ENCODE measurements at regions not wholly inside any gene's neighbourhood (a gene's known extent, or its start where the extent isn't known, plus 50 kb on each side); places are given as distances from the start of the nearest gene placed in this dataset.

DNA sequence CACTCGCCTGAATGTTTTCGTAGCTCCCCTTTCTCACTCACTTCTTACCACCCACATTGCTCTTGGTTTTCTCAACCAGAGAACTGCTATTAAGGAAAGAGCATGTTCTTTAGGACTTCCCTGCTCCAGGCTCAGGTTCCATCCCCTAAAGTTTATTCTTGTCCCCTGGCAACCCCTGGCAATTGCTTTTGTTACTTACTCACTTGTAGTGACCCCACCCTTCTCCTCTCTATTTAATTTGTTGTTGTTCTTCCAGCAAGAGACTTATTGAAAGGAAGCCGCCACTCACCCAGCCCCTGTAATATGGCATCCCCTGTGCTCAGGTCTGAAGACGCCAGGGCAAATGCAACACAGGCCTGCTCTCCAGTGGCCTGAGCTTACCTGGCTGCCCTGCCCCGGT, 233.7 kb upstream of the SOX21 start:
- peaks cover 4 to 19% (median 10%) of the 10 kb centered on the region in 3 experiments; a peak in 5 of 7 replicates for H3K36me3 Mint-ChIP-seq (ENCODE audit: insufficient read depth in 1 of 3, low read depth in 3 of 3)
- no peak overlapping the region for H3K27ac ChIP-seq (ENCODE audit: insufficient read length, low read depth, low read length)
- no peak for DNase-seq
- no peak overlapping the region for H2BK20ac ChIP-seq (ENCODE audit: low read depth, low read length, poor library complexity, severe bottlenecking)
- no peak overlapping the region for H3K56ac ChIP-seq (ENCODE audit: insufficient read length, low read depth, low read length)
- H2BK5ac ChIP-seq (ENCODE audit: insufficient read length, low read length), result no peak overlapping the region
- no peaks in the 10 kb centered on the region for H3K79me1 ChIP-seq (ENCODE audit: insufficient read depth, low read depth, low read length, poor library complexity, severe bottlenecking)
- H2AK5ac ChIP-seq (ENCODE audit: insufficient read length, low read length), result no peak overlapping the region
- no peak overlapping the region for H2AFZ ChIP-seq (ENCODE audit: low read length)
- no peaks in the 10 kb centered on the region for H4K20me1 ChIP-seq (ENCODE audit: control insufficient read depth, insufficient read depth, insufficient read length)
- no peaks in the 10 kb centered on the region for H3K79me2 ChIP-seq (ENCODE audit: insufficient read depth, low read length)
- H3K4me1 ChIP-seq (ENCODE audit: insufficient read depth, low read length), result peaks cover 5% of the 10 kb centered on the region; the same call in 1 of the 2 replicates
- H3K27ac Mint-ChIP-seq, result peak overlapping the region in 2 of 3 experiments; percentile 6 to 16; a peak in 1 of 7 replicates
- H2BK12ac ChIP-seq (ENCODE audit: insufficient read length, low read depth, low read length), result no peak overlapping the region
- H3K18ac ChIP-seq (ENCODE audit: insufficient read length, low read depth, low read length), result no peak overlapping the region
- TF ChIP-seq, protein P1, sequence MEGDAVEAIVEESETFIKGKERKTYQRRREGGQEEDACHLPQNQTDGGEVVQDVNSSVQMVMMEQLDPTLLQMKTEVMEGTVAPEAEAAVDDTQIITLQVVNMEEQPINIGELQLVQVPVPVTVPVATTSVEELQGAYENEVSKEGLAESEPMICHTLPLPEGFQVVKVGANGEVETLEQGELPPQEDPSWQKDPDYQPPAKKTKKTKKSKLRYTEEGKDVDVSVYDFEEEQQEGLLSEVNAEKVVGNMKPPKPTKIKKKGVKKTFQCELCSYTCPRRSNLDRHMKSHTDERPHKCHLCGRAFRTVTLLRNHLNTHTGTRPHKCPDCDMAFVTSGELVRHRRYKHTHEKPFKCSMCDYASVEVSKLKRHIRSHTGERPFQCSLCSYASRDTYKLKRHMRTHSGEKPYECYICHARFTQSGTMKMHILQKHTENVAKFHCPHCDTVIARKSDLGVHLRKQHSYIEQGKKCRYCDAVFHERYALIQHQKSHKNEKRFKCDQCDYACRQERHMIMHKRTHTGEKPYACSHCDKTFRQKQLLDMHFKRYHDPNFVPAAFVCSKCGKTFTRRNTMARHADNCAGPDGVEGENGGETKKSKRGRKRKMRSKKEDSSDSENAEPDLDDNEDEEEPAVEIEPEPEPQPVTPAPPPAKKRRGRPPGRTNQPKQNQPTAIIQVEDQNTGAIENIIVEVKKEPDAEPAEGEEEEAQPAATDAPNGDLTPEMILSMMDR (conservative IDR thresholded peaks at IDR 0.05), result no peak
- no peak overlapping the region for H3K23ac ChIP-seq (ENCODE audit: insufficient read length, low read depth, low read length)
- H3K9me3 Mint-ChIP-seq, result peaks cover 11% of the 10 kb centered on the region in 2 experiments
- no peak overlapping the region for H3K4me3 Mint-ChIP-seq
- H4K8ac ChIP-seq (replicated peaks; ENCODE audit: insufficient read length, low read depth, low read length), result no peak overlapping the region
- H2BK15ac ChIP-seq (ENCODE audit: low read depth, low read length), result no peak overlapping the region
- H3K23me2 ChIP-seq (ENCODE audit: insufficient read length, low read depth, low read length, poor library complexity, severe bottlenecking), result no peaks in the 10 kb centered on the region
- H3K4ac ChIP-seq (ENCODE audit: low read depth, low read length), result no peak overlapping the region
- H3K9me3 ChIP-seq (ENCODE audit: control insufficient read depth, low read depth, low read length), result no peaks in the 10 kb centered on the region
- H2BK120ac ChIP-seq (ENCODE audit: low read depth, low read length, poor library complexity, severe bottlenecking), result no peak overlapping the region
- H4K91ac ChIP-seq (ENCODE audit: insufficient read length, low read depth, low read length), result no peak overlapping the region
- no peak overlapping the region for H3T11ph ChIP-seq (ENCODE audit: low read length)
- H4K5ac ChIP-seq (ENCODE audit: insufficient read length, low read depth, low read length), result no peak overlapping the region
- WGBS (ENCODE audit: extremely low coverage, insufficient read length, low lambda C conversion rate), result no CpG with 5 or more reads among the region's 5 CpGs
- H3K14ac ChIP-seq (ENCODE audit: insufficient read depth, low read length), result no peak overlapping the region
- H3K27me3 Mint-ChIP-seq (ENCODE audit: low read depth), result no peaks in the 10 kb centered on the region
- no peak overlapping the region for H3K4me2 ChIP-seq (ENCODE audit: insufficient read depth, insufficient read length, low read length)
- H3K9ac ChIP-seq (ENCODE audit: extremely low read depth, insufficient read length, low read length), result no peak overlapping the region
- H3K27me3 ChIP-seq (ENCODE audit: insufficient read depth, low read length), result no peaks in the 10 kb centered on the region
- H3K4me1 Mint-ChIP-seq, result peaks cover 54% of the 10 kb centered on the region in 2 experiments

Measured in H9 (cell line).